ENCODE measurements at regions not wholly inside any gene's neighbourhood (a gene's known extent, or its start where the extent isn't known, plus 50 kb on each side); places are given as distances from the start of the nearest gene placed in this dataset.

DNA sequence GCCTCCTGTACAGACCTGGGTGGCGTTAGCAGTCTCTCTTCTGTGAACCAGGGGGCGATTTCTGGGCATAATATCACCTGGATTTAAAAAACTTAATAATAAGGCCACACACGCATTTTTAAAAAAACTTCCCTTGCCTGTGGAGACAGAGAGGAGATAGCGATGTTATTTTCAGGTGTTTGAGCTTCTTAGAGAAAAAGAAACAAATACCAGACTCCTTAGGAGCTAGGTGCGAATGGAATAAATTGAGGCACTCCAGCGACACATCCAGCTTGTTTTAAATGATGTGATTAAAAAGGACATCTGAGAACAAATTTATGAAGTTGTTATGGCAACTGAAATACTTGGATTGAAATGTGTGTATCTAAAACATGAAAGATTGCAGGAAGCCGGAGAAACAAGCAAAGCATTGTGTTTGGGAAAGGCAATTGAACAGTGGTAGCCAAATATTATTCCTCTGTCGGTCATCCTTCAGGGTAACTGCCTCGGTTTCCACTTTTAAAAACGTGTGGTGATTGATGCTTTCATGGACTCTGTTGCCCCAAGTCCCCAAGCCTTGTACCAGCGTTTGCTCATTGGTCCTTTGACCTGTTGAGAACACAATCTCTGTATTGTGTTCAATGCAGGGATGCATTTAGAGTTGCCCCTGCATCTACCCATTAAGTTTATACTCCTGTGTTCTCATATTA is 158.7 kb downstream of the TM9SF2 start:
- ChIA-PET CTCF (ENCODE audit: partially characterized antibody) (interaction anchor here (1.1 to 8.3 kb wide), 7 partner anchors 22 to 298 kb away, joined by 3 to 92 read pairs (median 3); no protein-coding TSS in a partner anchor), POLR2A (ENCODE audit: partially characterized antibody) (interaction anchor here (0.6 to 3.1 kb wide), 4 partner anchors 10 to 190 kb away, joined by 4 to 43 read pairs (median 8); no protein-coding TSS in a partner anchor)
- Histone ChIP-seq H3K4ac (replicated peaks; ENCODE audit: insufficient read length, low read depth, low read length) (peak overlapping the region; percentile 84), H4K91ac (replicated peaks; ENCODE audit: insufficient read length, low read length) (peak overlapping the region; percentile 94), H3K18ac (ENCODE audit: extremely low read depth, low read length) (peak overlapping the region; percentile 86), H3K4me3 (ENCODE audit: extremely low read depth in 1 of 4, insufficient read depth in 2 of 4, low read depth in 3 of 4, low read length in 4 of 4) (peak overlapping the region in 1 of 4 experiments; percentile 50; a peak in 1 of 8 replicates), H4K8ac (ENCODE audit: extremely low read depth, insufficient read depth, low read length) (no peak overlapping the region), H3K36me3 (ENCODE audit: control insufficient read depth in 2 of 4, insufficient read depth in 4 of 4, low read length in 3 of 4) (no peaks in the 10 kb centered on the region), H2BK12ac (ENCODE audit: low read depth, low read length) (peak overlapping the region; percentile 82), H4K20me1 (replicated peaks in 1 of 2; ENCODE audit: control insufficient read depth in 1 of 2, insufficient read depth in 2 of 2, low read length in 2 of 2) (no peaks in the 10 kb centered on the region), H2BK15ac (ENCODE audit: low read length) (no peak overlapping the region), H3K4me2 (ENCODE audit: insufficient read depth in 1 of 2, low read depth in 2 of 2, low read length in 2 of 2) (peak overlapping the region in 1 of 2 experiments; percentile 18; a peak in 1 of 4 replicates), H3K23me2 (ENCODE audit: low read depth, low read length) (no peaks in the 10 kb centered on the region), H2AK5ac (ENCODE audit: low read depth, low read length) (peak overlapping the region; percentile 97; the same call in 1 of the 2 replicates), H3K56ac (replicated peaks; ENCODE audit: insufficient read length, low read depth, low read length) (peak overlapping the region; percentile 51), H3K14ac (ENCODE audit: insufficient read length) (no peak overlapping the region), H3K23ac (ENCODE audit: insufficient read length) (no peak overlapping the region), H2BK20ac (ENCODE audit: low read length) (peak overlapping the region; percentile 98; the same call in 1 of the 2 replicates), H3K4me1 (replicated peaks in 1 of 4; ENCODE audit: control insufficient read depth in 3 of 4, insufficient read depth in 4 of 4, low read length in 3 of 4) (peaks cover 18 to 34% (median 27%) of the 10 kb centered on the region in 4 experiments), H2BK5ac (ENCODE audit: low read depth, low read length) (peak overlapping the region; percentile 96; the same call in 1 of the 2 replicates), H2BK120ac (replicated peaks; ENCODE audit: low read depth, low read length) (peak overlapping the region; percentile 96), H3K9me3 (ENCODE audit: insufficient read depth in 2 of 2, low read depth in 1 of 2, low read length in 1 of 2) (no peaks in the 10 kb centered on the region), H3K27ac (ENCODE audit: low read depth, low read length) (peak overlapping the region; percentile 33; the same call in 1 of the 2 replicates), H3K27me3 (replicated peaks in 1 of 4; ENCODE audit: control insufficient read depth in 3 of 4, extremely low read depth in 1 of 4, insufficient read depth in 3 of 4, low read length in 3 of 4) (no peaks in the 10 kb centered on the region), H2AFZ (ENCODE audit: low read length) (no peak overlapping the region), H3K9ac (replicated peaks in 1 of 4; ENCODE audit: extremely low read depth in 1 of 4, low read depth in 3 of 4, low read length in 3 of 4) (no peak overlapping the region), H3K79me2 (ENCODE audit: control insufficient read depth in 1 of 2, insufficient read depth in 2 of 2, low read length in 2 of 2) (peaks cover 0 to 11% of the 10 kb centered on the region in 2 experiments; a peak in 1 of 4 replicates), H3K79me1 (ENCODE audit: low read depth, low read length) (no peaks in the 10 kb centered on the region), H4K5ac (ENCODE audit: insufficient read length, low read depth, low read length) (peak overlapping the region; percentile 90)
- TF ChIP-seq GABPA (IDR thresholded peaks at IDR 0.05; ENCODE audit: borderline replicate concordance, insufficient read depth, low read length) (no peak), TAF1 (IDR thresholded peaks at IDR 0.05; ENCODE audit: low read depth, low read length) (no peak), HDAC2 (IDR thresholded peaks at IDR 0.05; ENCODE audit: borderline replicate concordance in 1 of 2, low read depth in 2 of 2, low read length in 2 of 2) (no peak), SP4 (IDR thresholded peaks at IDR 0.05; ENCODE audit: low read length) (no peak)
- DNase-seq (ENCODE audit: low read depth in 1 of 2, low spot score in 2 of 2) = peak in 1 of 2 experiments; percentile 27
- FAIRE-seq = peak; percentile 68
- WGBS, 2 experiments (ENCODE audit: extremely low coverage in 1 of 2, insufficient coverage in 1 of 2, insufficient read length in 1 of 2, insufficient replicate concordance in 2 of 2, low coverage in 1 of 2, low lambda C conversion rate in 2 of 2, missing lambda C conversion rate in 1 of 2) = 28% methylated on average over 11 of the region's 11 CpGs; no CpG with 5 or more reads in 1 of the 2 experiments

Data from H1 (cell line).